ENCODE measurements at regions not wholly inside any gene's neighbourhood (a gene's known extent, or its start where the extent isn't known, plus 50 kb on each side); places are given as distances from the start of the nearest gene placed in this dataset.

- no peak for TF ChIP-seq CTCF (IDR thresholded peaks at IDR 0.05; ENCODE audit: borderline replicate concordance, insufficient read depth, low read depth, low read length)
- H3K4me3 ChIP-seq (ENCODE audit: low read depth, low read length) = no peak overlapping the region
These were observed 101.6 kb upstream of the ABCB5 start for GRCh38 chr7:20513897-20514296.

GRCh38 chr7:20514364-20514763, 101.1 kb upstream of the ABCB5 start:
- TF ChIP-seq CTCF (IDR thresholded peaks at IDR 0.05; ENCODE audit: borderline replicate concordance, insufficient read depth, low read depth, low read length) = no peak

DNA sequence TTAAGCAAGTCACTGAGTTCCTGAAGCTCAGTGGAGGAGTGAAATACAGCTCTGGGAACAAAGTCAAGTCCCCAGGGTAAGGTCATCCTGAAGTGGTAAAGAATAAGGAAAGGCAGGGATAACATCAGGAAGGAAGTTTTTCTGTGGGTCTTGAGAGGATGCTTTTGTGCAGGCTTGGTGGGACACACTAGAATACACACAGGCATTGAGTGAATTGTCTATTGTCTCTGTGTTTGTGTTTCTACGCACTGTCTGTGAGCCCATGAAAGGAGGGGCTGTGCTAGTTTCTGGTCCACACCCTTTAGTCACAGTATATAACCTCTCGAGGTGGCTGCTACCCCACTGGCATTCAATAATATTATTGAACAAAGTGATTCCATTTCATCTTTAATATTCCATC, 95.8 kb upstream of the ABCB5 start:
- TF ChIP-seq CTCF (IDR thresholded peaks at IDR 0.05; ENCODE audit: borderline replicate concordance, insufficient read depth, low read depth, low read length) = no peak
- H3K4me3 ChIP-seq (ENCODE audit: low read depth, low read length) = no peak overlapping the region

More at GRCh38 chr7:20514364-20514763, 101.1 kb upstream of the ABCB5 start:
- H3K4me3 ChIP-seq (ENCODE audit: low read depth, low read length) = no peak overlapping the region

- H3K4me3 ChIP-seq (ENCODE audit: low read depth, low read length) = no peak overlapping the region
- TF ChIP-seq CTCF (IDR thresholded peaks at IDR 0.05; ENCODE audit: borderline replicate concordance, insufficient read depth, low read depth, low read length) = no peak
These were observed 94.9 kb upstream of the ABCB5 start for GRCh38 chr7:20520530-20520929.

GRCh38 chr7:20521243-20521642, 94.2 kb upstream of the ABCB5 start:
- no peak overlapping the region for H3K4me3 ChIP-seq (ENCODE audit: low read depth, low read length)
- no peak for TF ChIP-seq CTCF (IDR thresholded peaks at IDR 0.05; ENCODE audit: borderline replicate concordance, insufficient read depth, low read depth, low read length)

DNA sequence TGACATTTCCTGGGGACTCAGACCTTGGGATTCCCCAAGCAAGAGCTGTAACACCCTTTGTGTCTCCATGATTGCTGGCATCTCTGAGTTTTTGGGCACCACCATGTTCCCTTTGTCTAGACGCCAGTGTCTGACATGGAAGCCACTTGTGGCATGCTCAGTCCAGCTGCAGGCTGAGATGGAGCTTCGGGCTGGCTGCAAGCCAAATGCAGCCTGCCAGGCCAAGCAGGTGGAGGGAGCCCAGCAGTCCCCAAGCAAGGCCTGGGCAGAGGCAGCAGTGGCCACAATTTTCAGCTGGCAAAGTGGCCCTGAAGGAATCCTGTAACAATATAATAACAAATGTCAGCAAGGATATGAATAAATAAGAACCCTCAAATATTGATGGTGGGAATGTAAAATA, 86.2 kb upstream of the ABCB5 start:
- no peak overlapping the region for H3K4me3 ChIP-seq (ENCODE audit: low read depth, low read length)
- no peak for TF ChIP-seq CTCF (IDR thresholded peaks at IDR 0.05; ENCODE audit: borderline replicate concordance, insufficient read depth, low read depth, low read length)

DNA sequence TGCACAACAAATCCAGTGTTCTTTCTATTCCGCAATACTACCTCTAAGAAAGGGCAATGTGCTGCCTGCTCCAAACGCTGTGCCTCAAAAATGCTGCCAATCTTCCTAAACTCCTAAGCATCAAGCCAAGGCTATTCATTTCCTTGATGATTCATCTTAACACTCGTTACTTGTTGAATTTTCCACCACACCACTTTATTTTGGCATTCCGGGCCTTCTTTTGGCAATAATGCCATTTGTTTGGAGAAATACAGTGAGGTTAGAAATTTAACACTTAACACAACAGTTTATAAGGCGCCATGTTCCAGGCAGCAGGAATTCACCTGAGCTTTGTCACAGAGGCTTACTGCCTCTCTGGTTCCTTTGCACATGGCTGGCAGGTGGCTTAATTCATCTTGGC, 82.6 kb upstream of the ABCB5 start:
- H3K4me3 ChIP-seq (ENCODE audit: low read depth, low read length) = no peak overlapping the region
- no peak for TF ChIP-seq CTCF (IDR thresholded peaks at IDR 0.05; ENCODE audit: borderline replicate concordance, insufficient read depth, low read depth, low read length)

Data from GM12875 (cell line).